Left ventricle myocardium inferior (tissue), 1 donor: ENCODE measurements at regions not wholly inside any gene's neighbourhood (a gene's known extent, or its start where the extent isn't known, plus 50 kb on each side); places are given as distances from the start of the nearest gene placed in this dataset.

Source experiments
- DNase-seq: peaks from one replicate; pipeline ENCODE4 v3.0.0-alpha.2; 2020
- H3K27ac ChIP-seq: fragments of 200-600 bp; replicated peaks from 2 replicates; pipeline ENCODE4 v1.8.0; 2021
- H3K27me3 ChIP-seq: fragments of 200-600 bp; 2 replicates; pipeline ENCODE4 v1.8.0; 2021; ENCODE audit warnings: low read depth
- H3K36me3 ChIP-seq: fragments of 200-600 bp; 2 replicates; pipeline ENCODE4 v1.8.0; 2021
- H3K4me1 ChIP-seq: fragments of 200-600 bp; 2 replicates; pipeline ENCODE4 v1.8.0; 2021
- H3K4me3 ChIP-seq: fragments of 200-600 bp; 2 replicates; pipeline ENCODE4 v1.8.0; 2021; ENCODE audit warnings: mild to moderate bottlenecking, moderate library complexity
- H3K9me3 ChIP-seq: fragments of 200-600 bp; replicated peaks from 2 replicates; pipeline ENCODE4 v1.8.0; 2021
- intact Hi-C: fragments of 100-400 bp; cut with micrococcal nuclease; formaldehyde crosslinking; loops from one replicate; pipeline ENCODE4 v1.11.0; 2022
- TF ChIP-seq, protein P1 (sequence below): fragments of 200-600 bp; IDR thresholded peaks from 2 replicates; pipeline ENCODE4 v1.8.0; 2021; ENCODE audit warnings: antibody characterized with exemption, mild to moderate bottlenecking, borderline replicate concordance
- donor health status: DM: no; HTN: yes; CAD: no; lungs with severe emphysema.

DNA sequence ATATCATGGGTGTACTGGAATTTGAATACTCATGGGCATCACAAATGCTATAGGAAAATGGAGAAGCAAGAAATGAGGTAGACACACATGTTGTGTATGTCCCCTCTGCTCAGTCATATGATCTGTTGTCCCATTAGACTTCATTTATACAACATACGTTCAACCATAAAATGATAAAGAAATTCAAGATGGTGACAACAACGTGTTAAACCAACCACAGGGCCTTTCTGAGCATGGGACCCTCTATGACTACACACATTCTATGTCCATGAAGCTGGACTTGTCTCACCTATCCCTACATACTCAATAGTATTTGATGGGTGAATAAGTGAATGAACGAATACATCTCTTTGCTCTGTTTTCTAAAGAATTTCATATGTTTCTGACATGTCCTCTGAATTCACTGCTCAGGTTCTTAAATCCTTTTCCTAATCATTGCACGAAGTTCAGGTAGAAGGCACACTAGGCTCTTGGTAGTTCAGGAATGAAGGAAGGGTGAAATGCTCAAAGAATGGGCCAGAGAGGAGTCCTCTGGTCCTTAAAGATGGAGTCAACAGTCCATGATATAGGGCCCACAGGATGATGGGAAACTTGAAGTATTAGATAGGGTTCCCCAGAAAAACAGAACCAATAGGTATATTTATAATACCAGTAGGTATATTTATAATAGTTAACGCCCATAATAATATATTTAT lies 105.7 kb upstream of the PPM1H start:
- no peaks in the 10 kb centered on the region for H3K4me1 ChIP-seq
- no peaks in the 10 kb centered on the region for H3K36me3 ChIP-seq
- no peak overlapping the region for H3K27ac ChIP-seq
- intact Hi-C loops, result no loop called here
- H3K4me3 ChIP-seq, result no peak overlapping the region
- TF ChIP-seq, protein P1, sequence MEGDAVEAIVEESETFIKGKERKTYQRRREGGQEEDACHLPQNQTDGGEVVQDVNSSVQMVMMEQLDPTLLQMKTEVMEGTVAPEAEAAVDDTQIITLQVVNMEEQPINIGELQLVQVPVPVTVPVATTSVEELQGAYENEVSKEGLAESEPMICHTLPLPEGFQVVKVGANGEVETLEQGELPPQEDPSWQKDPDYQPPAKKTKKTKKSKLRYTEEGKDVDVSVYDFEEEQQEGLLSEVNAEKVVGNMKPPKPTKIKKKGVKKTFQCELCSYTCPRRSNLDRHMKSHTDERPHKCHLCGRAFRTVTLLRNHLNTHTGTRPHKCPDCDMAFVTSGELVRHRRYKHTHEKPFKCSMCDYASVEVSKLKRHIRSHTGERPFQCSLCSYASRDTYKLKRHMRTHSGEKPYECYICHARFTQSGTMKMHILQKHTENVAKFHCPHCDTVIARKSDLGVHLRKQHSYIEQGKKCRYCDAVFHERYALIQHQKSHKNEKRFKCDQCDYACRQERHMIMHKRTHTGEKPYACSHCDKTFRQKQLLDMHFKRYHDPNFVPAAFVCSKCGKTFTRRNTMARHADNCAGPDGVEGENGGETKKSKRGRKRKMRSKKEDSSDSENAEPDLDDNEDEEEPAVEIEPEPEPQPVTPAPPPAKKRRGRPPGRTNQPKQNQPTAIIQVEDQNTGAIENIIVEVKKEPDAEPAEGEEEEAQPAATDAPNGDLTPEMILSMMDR, result no peak
- peaks cover 7% of the 10 kb centered on the region for H3K27me3 ChIP-seq
- DNase-seq, result no peak
- no peaks in the 10 kb centered on the region for H3K9me3 ChIP-seq

- no peak overlapping the region for H3K4me3 ChIP-seq
- no peaks in the 10 kb centered on the region for H3K36me3 ChIP-seq
- no peak for DNase-seq
- H3K27ac ChIP-seq, result no peak overlapping the region
- TF ChIP-seq, protein P1, result no peak
- no peaks in the 10 kb centered on the region for H3K4me1 ChIP-seq
- peaks cover 7% of the 10 kb centered on the region for H3K27me3 ChIP-seq
- H3K9me3 ChIP-seq, result no peaks in the 10 kb centered on the region
- intact Hi-C loops, result no loop called here
These were observed 103.8 kb upstream of the PPM1H start for GRCh38 chr12:63038713-63039100.

DNA sequence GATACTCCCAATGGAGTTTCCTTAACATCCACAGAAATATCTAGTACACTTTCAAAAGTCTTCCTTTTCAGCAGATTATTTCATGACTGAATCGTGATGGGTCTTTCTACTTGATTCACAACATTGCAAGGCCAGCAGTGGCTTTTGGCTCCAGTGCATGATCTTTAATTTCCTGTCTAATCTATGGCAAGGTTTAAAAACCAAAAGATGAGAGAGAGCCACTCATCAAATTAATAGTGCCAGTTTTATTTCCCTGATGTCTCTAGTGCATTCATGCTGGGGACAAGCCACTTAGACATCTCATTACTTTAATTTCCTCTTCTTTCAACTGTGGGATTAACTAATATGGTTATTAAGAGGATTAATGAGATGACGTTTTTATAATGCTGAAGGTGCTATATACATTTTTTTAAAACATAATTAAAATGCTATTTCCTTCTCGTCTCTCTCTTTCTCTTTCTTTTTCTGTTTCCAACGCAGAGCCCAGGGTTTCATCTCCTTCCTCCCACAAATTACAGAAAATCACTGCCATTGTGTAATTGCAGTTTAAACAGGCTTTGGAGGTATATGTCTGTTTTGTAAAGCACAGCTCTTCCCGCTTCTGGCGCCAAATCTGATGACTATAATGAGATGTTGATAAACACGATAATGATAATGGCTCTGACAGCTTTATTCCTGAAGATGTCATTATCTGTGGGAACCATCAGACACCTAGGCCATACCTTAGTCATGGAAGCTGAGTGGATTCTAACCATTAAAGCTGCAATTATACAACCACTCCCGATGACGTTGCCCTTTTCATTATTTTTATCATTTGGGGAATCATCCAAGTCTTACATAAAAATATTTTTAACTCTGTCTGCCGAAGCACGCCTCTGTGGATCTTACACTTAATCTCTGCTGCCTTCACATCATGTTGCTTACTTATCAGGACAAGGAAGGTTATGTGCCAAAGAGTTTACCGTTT lies 103.1 kb upstream of the PPM1H start:
- no peak overlapping the region for H3K4me3 ChIP-seq
- intact Hi-C loops, result no loop called here
- no peak overlapping the region for H3K27ac ChIP-seq
- H3K4me1 ChIP-seq, result no peaks in the 10 kb centered on the region
- TF ChIP-seq, protein P1, result no peak
- H3K36me3 ChIP-seq, result no peaks in the 10 kb centered on the region
- peaks cover 7% of the 10 kb centered on the region for H3K27me3 ChIP-seq
- DNase-seq, result no peak
- no peaks in the 10 kb centered on the region for H3K9me3 ChIP-seq

GRCh38 chr12:63036974-63037335 lies 102.0 kb upstream of the PPM1H start:
- H3K27me3 ChIP-seq, result peaks cover 7% of the 10 kb centered on the region
- no peaks in the 10 kb centered on the region for H3K9me3 ChIP-seq
- intact Hi-C loops, result no loop called here
- no peaks in the 10 kb centered on the region for H3K4me1 ChIP-seq
- no peak overlapping the region for H3K27ac ChIP-seq
- H3K36me3 ChIP-seq, result no peaks in the 10 kb centered on the region
- no peak overlapping the region for H3K4me3 ChIP-seq
- TF ChIP-seq, protein P1, result no peak
- no peak for DNase-seq

DNA sequence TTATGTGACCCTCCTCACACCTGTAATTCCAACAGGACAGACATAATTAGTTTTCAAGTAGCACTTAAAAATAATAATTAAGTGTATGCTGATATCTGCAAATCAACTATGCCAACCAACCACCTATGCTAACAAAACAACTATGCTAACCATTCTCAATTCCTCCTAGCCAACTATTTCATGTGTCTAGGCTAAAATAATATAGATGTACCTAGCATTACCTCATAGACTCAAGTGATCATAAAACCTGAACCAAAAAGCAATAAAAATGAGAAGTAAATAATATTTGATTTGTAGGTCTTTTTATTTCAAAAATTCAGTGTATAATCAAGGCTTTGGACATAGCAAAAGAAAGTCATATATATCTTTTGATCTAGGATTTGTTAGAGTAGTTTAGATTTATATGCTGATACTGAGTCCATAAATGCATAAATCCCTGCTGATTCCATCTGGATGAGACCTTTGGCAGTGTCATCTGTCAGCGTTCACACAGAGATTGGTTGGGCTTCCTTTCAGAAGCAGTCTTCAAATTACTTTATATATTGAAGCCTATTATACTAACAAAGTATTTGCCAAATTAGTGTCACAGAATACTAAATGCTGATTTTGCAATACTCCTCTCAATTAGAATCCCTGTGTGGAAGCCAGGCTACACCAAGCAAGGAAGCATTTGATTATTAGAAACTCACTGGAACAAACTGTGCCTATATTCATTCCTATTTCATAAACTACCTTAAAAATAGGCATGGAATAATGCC lies 101.4 kb upstream of the PPM1H start:
- H3K27ac ChIP-seq, result no peak overlapping the region
- intact Hi-C loops, result no loop called here
- no peaks in the 10 kb centered on the region for H3K36me3 ChIP-seq
- TF ChIP-seq, protein P1, result no peak
- H3K27me3 ChIP-seq, result peaks cover 7% of the 10 kb centered on the region
- H3K9me3 ChIP-seq, result no peaks in the 10 kb centered on the region
- no peaks in the 10 kb centered on the region for H3K4me1 ChIP-seq
- no peak overlapping the region for H3K4me3 ChIP-seq
- DNase-seq, result no peak
